Glomerular endothelial cell (primary cell): ENCODE measurements at regions not wholly inside any gene's neighbourhood (a gene's known extent, or its start where the extent isn't known, plus 50 kb on each side); places are given as distances from the start of the nearest gene placed in this dataset.
"Not testable (repeated sequence)": the region's sequence is repeated elsewhere in the genome, so short reads cannot be mapped to it uniquely, and the experiment has no call there.

Experiments
- DNase-seq: peaks from one replicate; pipeline ENCODE4 v3.0.0-alpha.2; 2011; ENCODE audit warnings: low read depth, low spot score; ENCODE audit errors: extremely low read depth

DNA sequence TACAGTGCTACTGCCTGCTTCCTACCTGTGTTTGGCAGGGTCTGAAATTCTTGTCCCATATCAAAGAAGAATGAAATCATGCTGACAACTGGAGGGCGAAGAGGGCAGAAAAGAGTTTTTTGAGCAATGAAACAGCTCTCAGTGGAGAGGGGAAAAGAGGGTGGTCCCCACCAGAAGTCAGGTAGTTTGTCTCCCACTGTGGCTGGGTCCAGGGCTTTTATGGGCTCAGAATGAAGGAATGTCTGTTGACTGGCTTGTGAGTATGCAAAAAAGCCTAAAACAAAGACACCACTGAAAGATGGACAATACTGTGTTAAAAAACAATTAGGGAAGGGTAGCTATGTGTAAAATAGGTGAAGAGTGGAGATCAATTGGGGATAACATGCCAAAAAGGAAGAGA, 115.0 kb downstream of the ADAM29 start:
- DNase-seq: no peak

DNA sequence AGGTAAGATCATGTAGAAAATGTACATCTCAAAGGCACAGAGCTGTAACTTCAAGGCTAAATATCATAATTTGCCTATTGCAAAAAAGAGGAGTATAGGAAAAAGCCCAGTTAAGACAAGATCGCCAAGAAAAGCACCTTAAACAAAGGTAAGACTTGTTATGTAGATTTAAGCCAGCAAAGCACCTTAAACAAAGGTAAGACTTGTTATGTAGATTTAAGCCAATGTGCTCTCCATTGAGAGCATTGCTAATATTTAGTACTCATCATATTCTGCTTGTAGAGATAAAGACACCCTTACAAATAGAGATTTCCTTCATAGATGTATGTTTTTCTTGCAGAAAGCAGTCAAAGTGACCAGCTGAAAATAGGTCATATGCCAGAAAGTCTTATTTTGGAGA, 115.8 kb downstream of the ADAM29 start:
- no peak for DNase-seq

DNA sequence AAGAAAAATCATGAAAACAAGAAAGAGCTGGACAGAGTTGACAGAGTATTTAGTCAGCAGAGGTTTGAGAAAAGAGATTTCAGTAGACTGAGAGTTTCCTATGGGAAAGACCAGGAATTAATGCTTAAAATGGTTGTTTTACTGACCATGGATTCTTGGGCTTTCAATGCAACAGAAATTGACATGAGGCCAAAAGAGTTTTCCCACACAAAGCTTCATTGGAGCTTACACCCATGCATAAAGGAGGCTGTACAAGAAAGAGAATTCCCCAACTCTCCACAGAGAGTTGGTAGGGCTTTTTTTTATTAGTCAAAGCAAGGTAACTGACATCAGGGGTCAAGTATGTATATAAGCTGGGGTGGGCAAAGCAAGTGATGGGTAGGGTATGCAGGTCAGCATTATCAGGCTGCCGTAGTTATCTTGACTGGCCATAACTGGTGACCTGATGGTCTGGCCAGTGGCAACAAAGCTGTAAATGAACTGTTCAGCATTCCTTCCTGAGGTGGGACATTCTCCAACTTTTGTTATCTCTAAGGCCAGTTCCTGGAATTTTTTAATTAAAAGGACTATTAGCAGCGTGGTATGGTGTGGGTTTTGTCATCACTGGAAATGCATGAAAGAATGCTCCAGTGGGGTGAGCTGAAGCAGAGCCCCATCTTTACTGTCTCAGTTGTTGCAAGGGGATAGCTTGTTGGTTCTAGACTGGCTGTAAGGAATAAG, 117.0 kb downstream of the ADAM29 start:
- DNase-seq: no peak

DNA sequence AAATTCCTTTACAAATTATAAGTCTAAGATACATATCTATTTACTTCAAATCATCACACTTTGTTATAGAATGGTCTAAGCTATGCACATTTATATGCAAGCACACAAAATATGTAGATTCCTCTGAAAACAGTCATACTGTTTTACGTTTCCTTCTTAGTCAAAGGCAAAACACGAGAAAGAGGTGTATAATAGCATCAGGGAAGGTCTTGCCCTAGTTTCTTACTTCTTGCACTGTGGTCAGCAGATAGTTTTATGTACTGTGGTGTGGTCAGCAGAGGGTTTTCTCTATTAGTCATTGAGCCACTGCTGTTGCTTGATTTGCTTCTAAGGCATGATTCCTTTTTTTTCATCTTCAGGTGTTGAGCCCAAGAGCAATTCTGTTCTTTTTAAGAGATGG, 117.7 kb downstream of the ADAM29 start:
- DNase-seq: no peak

DNA sequence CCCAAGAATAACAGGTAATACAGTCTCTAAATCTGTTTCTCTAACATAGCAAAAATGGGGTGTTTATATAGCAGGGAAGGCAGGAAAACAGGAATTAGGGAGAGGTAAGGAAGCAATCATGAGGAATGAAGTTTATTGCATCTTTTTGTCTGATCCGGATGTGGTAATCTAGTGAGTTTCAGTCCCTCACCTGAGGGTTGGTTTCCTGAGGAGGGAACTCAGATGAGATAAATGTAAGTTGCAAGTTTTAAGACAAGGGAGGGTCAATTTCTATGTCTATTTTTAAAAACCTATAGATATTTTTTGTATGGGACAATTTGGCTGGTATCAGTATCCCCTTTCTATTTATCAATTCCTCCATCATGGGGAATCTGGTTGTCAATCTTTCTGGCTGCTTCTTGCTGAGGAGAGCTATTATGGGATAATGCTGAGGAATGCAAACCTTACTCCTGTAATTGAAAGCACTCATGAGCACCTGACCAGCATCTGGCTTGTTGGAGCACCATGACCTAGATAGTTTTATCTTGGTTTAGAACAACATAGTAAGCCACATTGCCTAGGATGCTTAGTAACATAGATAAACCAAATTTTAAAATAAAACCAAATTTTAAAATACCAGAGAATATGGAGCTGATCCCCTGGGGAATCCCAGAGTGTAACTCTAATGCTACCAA, 130.1 kb downstream of the ADAM29 start:
- DNase-seq: no peak

DNA sequence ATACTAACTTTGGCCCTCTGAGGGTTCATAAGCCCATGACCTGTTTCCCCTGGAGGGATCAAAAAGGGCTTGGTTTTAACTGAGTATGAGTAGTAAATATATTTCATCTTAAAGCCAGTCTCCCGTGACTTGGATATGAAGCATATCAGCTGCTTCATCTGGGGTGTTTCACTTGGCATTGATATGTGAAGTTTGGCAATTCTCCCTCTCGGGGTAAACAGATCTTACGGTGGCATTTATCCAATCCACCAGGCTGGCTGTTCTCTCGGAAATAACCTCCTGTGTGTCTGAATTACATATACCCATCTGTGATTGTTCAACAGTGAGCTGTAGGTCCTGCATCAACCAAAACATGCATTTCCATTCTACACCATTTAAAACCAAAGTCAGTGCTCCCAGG, 130.7 kb downstream of the ADAM29 start:
- DNase-seq: no peak

DNA sequence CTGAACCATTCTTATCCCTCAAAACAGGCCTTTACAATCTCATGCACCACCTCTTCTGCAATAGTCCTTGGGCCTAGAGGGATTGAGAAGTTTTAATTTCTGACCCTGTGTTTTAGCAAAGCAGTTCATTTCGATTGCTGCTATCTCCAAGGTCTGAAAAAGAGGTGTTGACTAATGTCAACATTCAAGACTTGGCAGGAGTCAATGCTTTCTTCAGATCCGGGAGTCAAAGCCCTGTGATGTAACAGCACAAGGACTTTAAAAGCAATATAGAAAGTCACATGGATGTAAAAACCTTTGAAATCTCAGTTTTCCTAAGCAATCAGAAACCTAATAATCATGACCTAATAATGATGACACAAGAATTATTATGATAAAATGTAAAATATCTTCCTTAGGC, 133.8 kb downstream of the ADAM29 start:
- DNase-seq: no peak

DNA sequence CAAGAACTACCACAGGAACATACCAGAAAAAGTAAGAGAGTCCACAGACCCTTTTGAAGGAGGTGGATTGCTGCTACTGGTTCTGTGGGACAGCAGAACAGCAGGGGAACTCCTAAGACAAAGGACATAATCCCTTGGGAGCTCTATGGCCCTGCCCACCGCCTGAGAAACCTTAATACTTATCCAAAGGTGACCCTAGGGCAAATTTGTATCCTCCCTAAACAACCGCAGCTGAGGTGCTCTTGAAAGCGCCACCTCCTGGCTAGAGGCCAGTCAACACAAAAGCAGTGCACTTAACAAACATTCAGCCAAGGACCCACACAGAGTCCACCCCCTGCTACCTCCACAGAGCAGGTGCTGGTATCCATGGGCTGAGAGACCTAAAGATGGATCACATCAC, 136.8 kb downstream of the ADAM29 start:
- no peak for DNase-seq

DNA sequence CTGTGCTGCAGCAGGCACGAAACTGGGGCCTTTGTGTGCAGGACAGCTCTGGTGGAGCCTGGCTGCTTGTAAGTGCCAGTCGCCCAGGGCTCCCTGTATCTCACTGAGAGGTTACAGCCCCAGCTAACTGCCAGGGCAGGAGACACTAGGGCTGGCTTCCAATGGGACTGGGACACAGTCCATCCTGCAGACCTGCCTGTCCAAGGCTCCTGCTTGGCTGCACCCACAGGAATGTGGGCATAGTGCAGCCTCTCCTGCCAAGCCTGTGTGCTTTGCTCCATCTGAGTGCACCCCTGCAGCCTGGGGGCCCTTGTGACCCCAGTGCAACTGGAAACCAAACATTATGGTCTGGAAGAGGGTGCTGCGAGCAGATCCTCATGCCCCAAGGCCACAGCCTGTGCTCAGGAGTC, 144.0 kb downstream of the ADAM29 start:
- DNase-seq: no peak

DNA sequence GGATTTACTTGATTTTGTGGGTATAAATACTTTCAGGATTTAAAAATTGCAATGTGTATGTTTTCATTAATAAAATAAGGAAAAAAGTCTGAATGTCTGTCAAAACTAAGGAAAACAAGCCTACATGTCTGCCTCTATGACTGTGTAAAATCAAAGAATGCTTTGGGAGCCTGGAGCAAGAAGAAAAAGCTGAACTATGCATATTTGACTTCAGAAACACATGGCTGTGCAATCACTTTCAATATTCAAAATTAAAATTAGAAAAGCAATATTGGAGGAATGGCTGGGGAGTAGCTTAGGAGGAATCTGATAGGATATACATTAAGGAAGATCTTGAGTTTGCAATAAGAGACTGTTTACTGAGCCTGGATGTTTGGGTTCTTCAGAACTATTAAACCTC, 147.1 kb downstream of the ADAM29 start:
- DNase-seq: no peak

DNA sequence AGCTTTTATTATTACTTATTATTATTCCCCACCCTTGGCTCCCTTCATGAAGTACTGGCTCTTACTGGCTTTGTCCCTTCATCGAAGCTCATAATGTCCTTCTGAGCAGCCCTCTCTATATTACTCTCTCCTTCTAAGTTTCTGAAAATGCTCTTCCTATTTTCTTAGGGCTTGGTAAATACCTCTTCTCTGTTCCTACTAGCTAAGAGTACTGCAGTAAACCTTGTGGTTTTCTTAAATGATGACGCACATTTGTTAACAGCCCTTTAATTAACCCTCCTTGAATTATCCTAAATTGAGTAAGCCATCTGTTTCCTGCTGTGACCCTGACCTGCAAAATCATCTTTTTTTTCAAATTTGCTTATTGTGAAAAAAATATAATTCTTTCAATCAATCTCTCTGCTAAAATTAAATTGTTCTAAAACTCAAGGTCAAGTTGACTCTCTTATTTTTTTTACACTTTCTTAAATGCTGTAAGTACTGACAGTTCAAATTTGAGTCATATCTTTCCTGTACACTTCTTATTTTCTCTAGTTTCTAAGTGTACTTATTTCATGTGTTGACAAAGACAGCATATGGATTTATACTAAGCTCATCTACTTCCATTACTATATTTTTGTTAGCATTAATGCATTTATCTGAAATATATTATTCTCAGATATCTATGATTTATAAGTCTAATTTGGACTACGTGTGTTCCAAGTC, 148.9 kb downstream of the ADAM29 start:
- DNase-seq: no peak

DNA sequence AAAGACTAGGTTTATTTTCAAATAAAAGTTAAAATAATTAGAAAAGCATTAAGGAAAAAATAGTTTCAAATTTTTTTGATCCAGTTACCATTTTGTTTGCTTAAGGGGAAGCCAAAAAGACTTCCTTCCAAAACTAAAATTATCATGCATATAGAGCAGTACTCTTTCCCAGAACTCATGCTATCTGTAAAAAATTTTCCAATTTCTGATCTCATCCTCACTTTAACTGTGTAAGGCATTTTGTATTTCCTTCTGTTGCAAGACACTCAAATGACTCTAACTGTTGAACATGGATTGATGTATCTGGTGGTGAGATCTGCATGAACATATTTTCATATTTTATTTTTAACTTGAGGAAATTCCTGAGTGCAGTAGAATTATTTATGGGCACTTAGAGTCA, 150.1 kb downstream of the ADAM29 start:
- DNase-seq: no peak

DNA sequence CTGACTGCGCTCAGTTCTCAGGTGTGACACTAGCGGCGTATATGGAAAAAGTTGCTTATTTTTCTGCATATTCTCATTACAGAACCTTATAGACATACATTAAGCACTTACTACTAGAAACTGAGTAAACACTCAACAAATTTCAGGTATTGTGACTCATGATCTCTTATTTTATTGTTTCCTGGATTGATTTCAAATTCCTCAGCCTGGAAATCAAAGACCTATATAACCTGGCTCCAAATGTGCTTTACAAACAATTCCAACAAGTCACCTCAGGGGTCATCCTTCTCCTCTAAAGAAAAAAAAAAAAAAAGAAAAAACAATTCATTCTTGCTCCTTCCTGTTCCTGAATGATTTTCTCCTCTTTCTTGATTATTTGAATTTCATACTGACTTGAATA, 152.3 kb downstream of the ADAM29 start:
- DNase-seq: no peak

DNA sequence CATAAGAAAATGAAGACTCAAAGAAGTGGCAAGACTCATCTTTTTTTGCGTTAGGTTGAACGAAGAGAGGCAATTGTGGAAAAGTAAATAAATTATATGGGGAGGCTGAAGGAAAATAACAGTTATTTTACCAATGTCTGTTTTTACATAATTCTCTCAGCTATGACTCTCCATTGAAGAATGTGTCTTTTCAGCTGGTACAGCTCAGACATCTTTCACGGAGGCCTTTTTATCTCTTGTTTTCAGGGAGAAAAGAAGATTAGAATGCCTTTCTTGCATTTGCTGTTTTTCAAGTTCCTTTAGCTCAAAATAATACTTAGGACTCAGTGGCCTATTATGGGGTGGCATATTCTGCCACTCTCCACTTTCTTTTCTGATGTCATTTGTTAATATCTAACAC, 153.0 kb downstream of the ADAM29 start:
- DNase-seq: no peak

DNA sequence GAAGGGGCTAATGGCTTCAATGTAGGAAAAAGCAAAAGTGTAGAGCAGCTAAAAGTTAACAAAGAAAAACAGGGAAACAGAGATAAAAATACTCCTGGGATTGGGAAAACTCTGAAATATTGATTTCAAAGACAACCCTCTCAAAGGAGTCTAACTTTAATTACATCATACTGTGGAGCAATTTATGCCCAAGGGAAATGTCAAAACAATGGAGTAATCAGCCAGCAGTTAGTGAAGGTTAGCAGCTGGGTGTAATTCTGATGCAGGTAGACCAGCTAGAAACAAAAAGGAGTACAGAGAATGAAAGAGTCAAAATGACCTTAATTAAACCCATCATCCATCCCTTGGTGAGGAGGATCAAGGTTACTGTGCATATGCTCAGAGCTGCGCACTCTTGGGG, 169.0 kb downstream of the ADAM29 start:
- DNase-seq: no peak

DNA sequence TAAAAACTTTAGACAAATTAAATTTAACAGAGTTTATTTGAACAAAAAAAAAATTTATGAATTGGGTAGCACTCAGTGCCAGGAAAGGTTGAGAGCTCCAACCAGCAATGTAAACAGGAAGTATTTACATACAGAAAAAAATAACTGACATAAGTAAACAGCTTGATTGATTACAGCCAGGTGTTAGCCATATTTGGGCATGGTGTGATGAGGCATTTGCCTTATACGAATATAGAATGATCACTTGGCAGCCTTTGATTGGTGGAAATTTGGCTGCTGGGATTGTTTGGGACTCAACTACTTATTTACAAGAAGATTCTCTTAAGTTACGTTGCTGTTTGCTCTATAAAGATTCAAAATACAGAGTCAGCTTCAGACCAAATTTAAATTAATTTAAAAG, 172.0 kb downstream of the ADAM29 start:
- DNase-seq: no peak

DNA sequence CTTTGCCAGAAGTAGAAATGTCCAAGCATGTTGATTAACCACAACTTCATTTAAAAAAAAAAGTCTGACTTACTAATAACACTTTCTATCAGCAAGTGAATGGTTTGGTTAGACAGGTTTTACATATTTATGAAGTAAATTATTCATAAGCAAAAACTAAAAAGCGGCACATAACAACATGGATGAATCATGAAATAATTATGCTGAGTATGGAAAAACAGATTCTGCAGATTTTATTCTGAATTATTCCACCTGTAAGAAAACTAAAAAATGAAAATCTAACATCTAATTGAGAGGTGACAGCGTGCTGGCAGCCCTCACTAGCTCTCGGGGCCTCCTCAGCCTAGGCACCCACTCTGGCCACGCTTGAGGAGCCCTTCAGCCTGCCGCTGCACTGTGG, 173.5 kb downstream of the ADAM29 start:
- no peak for DNase-seq

DNA sequence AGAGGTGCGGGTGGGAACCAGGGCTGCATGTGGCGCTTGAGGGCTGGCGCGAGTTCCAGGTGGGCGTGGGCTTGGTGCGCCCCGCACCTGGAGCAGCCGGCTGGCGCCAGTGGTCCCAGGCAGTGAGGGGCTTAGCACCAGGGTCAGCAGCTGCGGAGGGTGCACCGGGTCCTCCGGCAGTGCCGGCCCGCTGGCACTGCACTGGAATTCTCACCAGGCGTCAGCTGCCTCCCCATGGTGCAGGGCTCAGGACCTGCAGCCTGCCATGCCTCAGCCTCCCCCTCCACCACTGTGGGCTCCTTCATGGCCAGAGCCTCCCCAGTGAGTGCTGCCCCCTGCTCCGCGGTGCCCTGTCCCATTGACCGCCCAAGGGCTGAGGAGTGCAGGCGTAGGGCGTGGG, 174.0 kb downstream of the ADAM29 start:
- no peak for DNase-seq

DNA sequence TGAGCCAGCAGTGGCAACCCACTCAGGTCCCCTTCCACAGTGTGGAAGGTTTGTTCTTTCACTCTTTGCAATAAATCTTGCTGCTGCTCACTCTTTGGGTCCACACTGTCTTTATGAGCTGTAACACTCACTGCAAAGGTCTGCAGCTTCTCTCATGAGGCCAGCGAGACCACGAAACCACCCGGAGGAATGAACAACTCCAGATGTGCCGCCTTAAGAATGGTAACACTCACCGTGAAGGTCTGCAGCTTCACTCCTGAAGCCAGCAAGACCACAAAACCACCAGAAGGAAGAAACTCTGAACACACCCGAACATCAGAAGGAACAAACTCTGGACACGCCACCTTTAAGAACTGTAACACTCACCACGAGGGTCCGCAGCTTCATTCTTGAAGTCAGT, 174.9 kb downstream of the ADAM29 start:
- DNase-seq: not testable (repeated sequence)

DNA sequence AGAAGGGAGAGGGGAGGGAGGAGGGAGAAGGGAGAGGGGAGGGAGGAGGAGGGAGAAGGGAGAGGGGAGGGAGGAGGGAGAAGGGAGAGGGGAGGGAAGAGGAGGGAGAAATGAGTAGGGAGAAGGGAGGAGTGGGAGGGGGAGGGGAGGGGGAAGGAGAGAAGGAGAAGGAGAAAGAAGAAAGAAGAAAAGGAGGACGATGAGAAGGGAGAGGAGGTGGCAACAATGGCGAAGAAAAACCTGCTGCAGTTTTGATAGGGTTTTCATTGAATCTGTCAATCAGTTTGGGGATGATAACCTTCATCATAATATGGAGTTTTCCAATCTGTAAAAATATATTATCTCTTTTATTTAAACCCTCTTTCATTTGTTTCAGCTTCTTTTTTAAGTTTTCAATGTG, 185.2 kb downstream of the ADAM29 start:
- DNase-seq: no peak

DNA sequence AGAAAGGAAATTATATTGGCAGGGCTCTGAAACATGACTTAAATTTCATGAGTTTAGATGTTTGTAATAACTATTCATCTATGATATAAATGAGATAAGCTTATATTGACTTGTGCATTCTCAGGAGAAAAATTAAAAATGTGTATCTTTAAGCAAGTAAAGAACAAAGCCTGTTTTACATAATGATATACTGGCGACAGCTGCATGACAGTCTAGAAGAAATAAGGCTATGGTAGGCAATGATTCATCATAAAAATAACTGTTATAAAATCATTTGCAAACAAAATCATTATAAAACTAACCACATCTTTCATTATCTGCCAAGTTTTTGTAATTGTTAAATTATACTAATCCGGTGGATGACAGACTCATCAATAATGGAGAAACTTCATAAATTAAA, 188.1 kb downstream of the ADAM29 start:
- DNase-seq: no peak

DNA sequence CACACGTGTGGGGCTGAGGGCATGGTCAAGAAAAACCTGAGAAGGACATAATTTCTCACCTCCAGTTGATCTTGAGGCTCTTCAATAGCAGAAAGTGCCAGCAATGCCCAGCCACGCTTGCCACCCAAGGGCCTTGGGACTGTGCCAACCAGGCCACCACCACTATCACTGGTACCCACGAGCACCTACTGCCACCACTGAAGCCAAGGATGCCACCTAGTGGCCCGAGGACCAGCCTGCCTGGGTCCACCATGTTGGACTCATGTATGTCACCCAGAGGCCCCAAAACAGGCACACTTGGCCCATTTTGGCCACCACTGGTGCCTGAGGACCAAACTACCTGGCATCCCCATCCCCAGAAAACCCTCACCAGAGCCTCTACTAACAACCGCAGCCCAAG, 191.8 kb downstream of the ADAM29 start:
- DNase-seq: no peak
